DND-41 (cell line): ENCODE measurements at regions not wholly inside any gene's neighbourhood (a gene's known extent, or its start where the extent isn't known, plus 50 kb on each side); places are given as distances from the start of the nearest gene placed in this dataset.

ENCODE experiments used
- ATAC-seq: fragments of 200-7000 bp; cut with Tn5 transposase; 3 replicates; pipeline ENCODE4 v1.9.1; 2021; ENCODE audit warnings: low read depth; ENCODE audit not compliant: insufficient read depth
- DNase-seq: peaks from one replicate; pipeline ENCODE4 v3.0.0-alpha.2; 2020
- H2AFZ ChIP-seq: 2 replicates; pipeline ENCODE4 v1.6.0; 2012; ENCODE audit warnings: low read depth, low read length
- H3K27ac ChIP-seq: 2 replicates; pipeline ENCODE4 v1.5.1; 2012; ENCODE audit warnings: low read length, inconsistent platforms
- H3K27me3 ChIP-seq: fragments of 200-600 bp; sonication (generic); 2 replicates; pipeline ENCODE4 v1.6.0; 2012; ENCODE audit warnings: low read length, mild to moderate bottlenecking, inconsistent platforms; ENCODE audit not compliant: insufficient read depth, poor library complexity
- H3K36me3 ChIP-seq: 2 replicates; pipeline ENCODE4 v1.5.1; 2012; ENCODE audit warnings: low read length, inconsistent platforms; ENCODE audit not compliant: insufficient read depth
- H3K4me1 ChIP-seq: 2 replicates; pipeline ENCODE4 v1.5.1; 2012; ENCODE audit warnings: mild to moderate bottlenecking, low read length; ENCODE audit not compliant: insufficient read depth
- H3K4me2 ChIP-seq: 2 replicates; pipeline ENCODE4 v1.6.0; 2012; ENCODE audit warnings: mild to moderate bottlenecking, moderate library complexity, low read length, inconsistent platforms; ENCODE audit not compliant: insufficient read depth
- H3K4me3 ChIP-seq, 2 experiments: fragments of 200-600 bp in 1 of 2; shearing (Covaris generic) in 1 of 2; 2 replicates each; pipeline ENCODE4 v1.5.1; 2012 to 2016; ENCODE audit warnings: inconsistent platforms in 2 of 2, low read length in 2 of 2, mild to moderate bottlenecking in 2 of 2, low read depth in 1 of 2, moderate library complexity in 1 of 2
- H3K79me2 ChIP-seq: 2 replicates; pipeline ENCODE4 v1.6.0; 2012; ENCODE audit warnings: low read length, inconsistent platforms; ENCODE audit not compliant: insufficient read depth
- H3K9ac ChIP-seq: 2 replicates; pipeline ENCODE4 v1.6.0; 2012; ENCODE audit warnings: low read depth, mild to moderate bottlenecking, inconsistent platforms, low read length, moderate library complexity
- H3K9me3 ChIP-seq: 2 replicates; pipeline ENCODE4 v1.5.1; 2012; ENCODE audit warnings: low read length, moderate library complexity, mild to moderate bottlenecking, inconsistent platforms; ENCODE audit not compliant: insufficient read depth, severe bottlenecking
- H4K20me1 ChIP-seq: 2 replicates; pipeline ENCODE4 v1.6.0; 2012; ENCODE audit warnings: low read length; ENCODE audit not compliant: insufficient read depth
- EZH2 ChIP-seq: IDR thresholded peaks from 3 replicates; pipeline ENCODE4 v1.6.1; 2012; ENCODE audit warnings: borderline replicate concordance, low read depth, mild to moderate bottlenecking, moderate library complexity, low read length, inconsistent platforms; ENCODE audit not compliant: severe bottlenecking
- TF ChIP-seq, protein P1 (sequence below): IDR thresholded peaks from 2 replicates; pipeline ENCODE4 v1.5.1; 2012; ENCODE audit warnings: borderline replicate concordance, low read length, moderate library complexity, mild to moderate bottlenecking; ENCODE audit not compliant: poor library complexity, severe bottlenecking; ENCODE audit errors: extremely low read depth

DNA sequence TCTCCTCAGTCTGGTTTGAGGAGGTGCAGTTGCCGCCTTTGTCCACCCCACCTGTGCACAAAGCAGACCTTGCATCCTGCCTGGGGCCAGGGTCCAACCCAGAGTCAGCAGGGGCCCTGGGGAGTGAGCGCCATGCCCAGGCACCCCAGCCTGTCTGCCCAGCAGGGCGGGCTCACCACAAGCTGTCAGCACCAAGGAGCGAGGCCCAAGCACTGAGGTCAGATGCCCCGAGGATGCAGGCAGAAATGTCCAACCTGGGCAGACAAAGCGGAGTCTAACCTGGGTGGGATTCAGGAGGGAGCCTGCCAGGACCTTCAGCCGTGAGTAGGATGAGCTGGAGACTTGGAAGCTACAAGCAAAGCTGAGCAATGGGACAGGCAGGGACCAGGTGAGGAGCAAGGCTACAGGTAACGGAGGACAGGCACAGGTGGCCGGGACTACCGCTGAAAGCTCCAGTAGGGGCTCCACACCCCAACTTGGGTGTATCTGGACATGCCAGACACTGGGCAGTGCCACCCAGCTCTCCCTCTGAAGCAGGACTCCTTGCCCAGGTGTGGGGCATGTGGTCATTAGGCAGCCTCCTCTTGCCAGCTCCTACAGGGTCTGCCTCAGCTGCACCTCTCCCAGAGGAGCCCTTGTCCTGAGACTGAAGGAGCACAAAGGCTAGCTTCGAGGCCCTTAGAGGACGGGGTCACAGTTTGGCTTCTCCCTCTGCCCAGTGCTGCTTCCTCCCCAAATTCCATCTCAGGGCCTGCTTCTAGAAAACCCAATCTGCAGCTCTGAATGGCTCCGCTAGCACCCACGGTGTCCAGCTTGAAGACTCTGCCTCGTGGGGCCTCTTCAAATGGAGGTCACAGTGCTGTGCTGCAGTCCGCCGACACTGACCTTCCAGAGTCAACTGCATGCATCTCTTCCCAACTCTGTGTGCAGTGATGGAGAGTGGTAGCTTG lies 210.6 kb upstream of the CDYL start:
- no peaks in the 10 kb centered on the region for H4K20me1 ChIP-seq
- no peak for TF ChIP-seq EZH2
- TF ChIP-seq, protein P1, sequence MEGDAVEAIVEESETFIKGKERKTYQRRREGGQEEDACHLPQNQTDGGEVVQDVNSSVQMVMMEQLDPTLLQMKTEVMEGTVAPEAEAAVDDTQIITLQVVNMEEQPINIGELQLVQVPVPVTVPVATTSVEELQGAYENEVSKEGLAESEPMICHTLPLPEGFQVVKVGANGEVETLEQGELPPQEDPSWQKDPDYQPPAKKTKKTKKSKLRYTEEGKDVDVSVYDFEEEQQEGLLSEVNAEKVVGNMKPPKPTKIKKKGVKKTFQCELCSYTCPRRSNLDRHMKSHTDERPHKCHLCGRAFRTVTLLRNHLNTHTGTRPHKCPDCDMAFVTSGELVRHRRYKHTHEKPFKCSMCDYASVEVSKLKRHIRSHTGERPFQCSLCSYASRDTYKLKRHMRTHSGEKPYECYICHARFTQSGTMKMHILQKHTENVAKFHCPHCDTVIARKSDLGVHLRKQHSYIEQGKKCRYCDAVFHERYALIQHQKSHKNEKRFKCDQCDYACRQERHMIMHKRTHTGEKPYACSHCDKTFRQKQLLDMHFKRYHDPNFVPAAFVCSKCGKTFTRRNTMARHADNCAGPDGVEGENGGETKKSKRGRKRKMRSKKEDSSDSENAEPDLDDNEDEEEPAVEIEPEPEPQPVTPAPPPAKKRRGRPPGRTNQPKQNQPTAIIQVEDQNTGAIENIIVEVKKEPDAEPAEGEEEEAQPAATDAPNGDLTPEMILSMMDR: no peak
- no peaks in the 10 kb centered on the region for H3K4me1 ChIP-seq
- ATAC-seq (no peak), DNase-seq (no peak)
- no peaks in the 10 kb centered on the region for H3K79me2 ChIP-seq
- no peak overlapping the region for H2AFZ ChIP-seq
- H3K36me3 ChIP-seq: no peaks in the 10 kb centered on the region
- no peaks in the 10 kb centered on the region for H3K9me3 ChIP-seq
- no peak overlapping the region for H3K4me2 ChIP-seq
- no peak overlapping the region for H3K27ac ChIP-seq
- no peak overlapping the region for H3K9ac ChIP-seq
- no peak overlapping the region for H3K4me3 ChIP-seq
- no peaks in the 10 kb centered on the region for H3K27me3 ChIP-seq

DNA sequence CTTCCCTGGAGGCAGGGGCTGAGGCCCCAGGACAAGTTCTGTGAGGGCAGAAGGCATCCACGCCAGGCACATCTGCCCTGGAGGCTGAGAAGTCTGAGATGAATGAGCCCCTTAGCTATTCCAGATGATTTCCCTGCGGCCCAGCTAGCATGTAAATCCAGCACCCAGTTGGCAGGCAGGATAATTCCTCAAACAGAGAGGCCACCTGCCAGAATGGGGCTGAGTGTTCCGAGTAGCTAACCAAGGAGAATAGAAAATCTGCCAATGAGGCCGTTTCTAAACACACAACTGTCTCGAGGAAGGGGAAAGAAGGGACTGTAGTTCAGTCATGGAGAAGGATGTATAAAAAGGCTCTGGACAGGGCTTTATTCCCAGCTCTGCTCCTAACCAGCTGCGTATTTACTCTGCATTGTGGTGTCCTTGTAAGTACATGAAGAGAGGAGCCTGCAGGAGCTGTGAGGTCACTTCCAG lies 211.4 kb upstream of the CDYL start:
- ATAC-seq: no peak
- Histone ChIP-seq H2AFZ (no peak overlapping the region), H3K9ac (no peak overlapping the region), H3K27ac (no peak overlapping the region), H3K27me3 (no peaks in the 10 kb centered on the region), H3K4me2 (no peak overlapping the region), H3K79me2 (no peaks in the 10 kb centered on the region), H3K36me3 (no peaks in the 10 kb centered on the region), H4K20me1 (no peaks in the 10 kb centered on the region), H3K4me3 (no peak overlapping the region), H3K9me3 (no peaks in the 10 kb centered on the region), H3K4me1 (no peaks in the 10 kb centered on the region)
- TF ChIP-seq EZH2: no peak
- TF ChIP-seq, protein P1: no peak
- DNase-seq: no peak

DNA sequence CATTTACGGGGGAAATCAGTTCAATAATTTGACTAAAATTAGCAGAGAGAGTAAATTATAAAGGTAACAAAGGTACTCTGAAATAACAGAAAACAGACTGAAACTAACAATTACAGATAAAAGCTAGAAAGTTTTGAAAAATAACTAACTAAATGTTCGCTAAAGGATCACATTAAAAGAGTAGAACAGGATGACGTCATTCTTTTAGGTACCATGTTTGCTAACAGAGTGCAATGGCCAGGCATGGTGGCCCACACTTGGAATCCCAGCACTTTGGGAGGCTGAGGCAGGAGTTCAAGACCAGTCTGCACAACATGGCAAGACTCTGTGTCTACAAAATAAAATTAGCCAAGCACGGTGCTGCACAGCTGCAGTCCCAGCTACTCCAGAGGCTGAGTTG lies 212.3 kb upstream of the CDYL start:
- Histone ChIP-seq H3K4me2 (no peak overlapping the region), H3K9me3 (no peaks in the 10 kb centered on the region), H2AFZ (no peak overlapping the region), H3K4me1 (no peaks in the 10 kb centered on the region), H3K36me3 (no peaks in the 10 kb centered on the region), H3K79me2 (no peaks in the 10 kb centered on the region), H4K20me1 (no peaks in the 10 kb centered on the region), H3K27me3 (no peaks in the 10 kb centered on the region), H3K27ac (no peak overlapping the region), H3K4me3 (no peak overlapping the region), H3K9ac (no peak overlapping the region)
- DNase-seq: no peak
- ATAC-seq: no peak
- no peak for TF ChIP-seq EZH2

DNA sequence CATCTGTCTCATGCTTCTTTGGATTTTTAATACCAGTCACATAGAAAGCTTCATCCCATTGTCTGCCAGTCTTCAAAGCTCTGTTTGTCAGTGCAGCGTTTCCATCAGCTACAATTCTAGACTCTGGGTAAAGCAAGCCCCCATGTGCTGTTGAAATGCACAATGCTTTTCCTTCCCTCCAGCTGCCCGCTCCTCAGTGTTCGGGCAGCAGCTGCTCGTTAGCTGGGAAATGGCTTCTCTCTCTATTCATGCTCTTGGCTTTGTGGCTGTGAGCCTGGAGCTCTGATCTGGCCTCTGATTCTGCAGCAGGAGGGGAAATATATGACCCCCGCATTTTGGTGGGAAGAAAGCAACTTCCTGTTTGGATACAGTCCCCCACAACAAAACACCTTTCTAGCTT lies 213.0 kb upstream of the CDYL start:
- no peaks in the 10 kb centered on the region for H3K27me3 ChIP-seq
- H3K27ac ChIP-seq: no peak overlapping the region
- ATAC-seq (no peak), DNase-seq (no peak)
- no peak overlapping the region for H2AFZ ChIP-seq
- no peak overlapping the region for H3K4me2 ChIP-seq
- H3K4me3 ChIP-seq: no peak overlapping the region
- H3K9ac ChIP-seq: no peak overlapping the region
- no peaks in the 10 kb centered on the region for H4K20me1 ChIP-seq
- no peaks in the 10 kb centered on the region for H3K79me2 ChIP-seq
- H3K9me3 ChIP-seq: no peaks in the 10 kb centered on the region
- TF ChIP-seq, protein P1: no peak
- TF ChIP-seq EZH2: no peak
- H3K36me3 ChIP-seq: no peaks in the 10 kb centered on the region
- H3K4me1 ChIP-seq: no peaks in the 10 kb centered on the region
